HFFc6 (cell line): ENCODE measurements at regions not wholly inside any gene's neighbourhood (a gene's known extent, or its start where the extent isn't known, plus 50 kb on each side); places are given as distances from the start of the nearest gene placed in this dataset.
"Not testable (repeated sequence)": the region's sequence is repeated elsewhere in the genome, so short reads cannot be mapped to it uniquely, and the experiment has no call there.

ENCODE experiments used
- DNase-seq: peaks from one replicate; pipeline ENCODE4 v3.0.0-alpha.2; 2018
- H3K27ac Mint-ChIP-seq: 2 replicates; pipeline ENCODE4 v1.8.0; 2020; ENCODE audit warnings: mild to moderate bottlenecking, mixed read lengths
- H3K27me3 Mint-ChIP-seq: 2 replicates; pipeline ENCODE4 v1.8.0; 2021; ENCODE audit warnings: mild to moderate bottlenecking, moderate library complexity, mixed read lengths; ENCODE audit not compliant: insufficient read depth
- H3K36me3 Mint-ChIP-seq: 2 replicates; pipeline ENCODE4 v1.8.0; 2021; ENCODE audit warnings: low read depth, mixed read lengths
- H3K4me1 Mint-ChIP-seq: 2 replicates; pipeline ENCODE4 v1.8.0; 2020; ENCODE audit warnings: low read depth, mixed read lengths
- H3K4me3 Mint-ChIP-seq: 2 replicates; pipeline ENCODE4 v1.8.0; 2020; ENCODE audit warnings: mild to moderate bottlenecking, moderate library complexity, mixed read lengths
- H3K9me3 Mint-ChIP-seq: 2 replicates; pipeline ENCODE4 v1.8.0; 2020; ENCODE audit warnings: mild to moderate bottlenecking, mixed read lengths

DNA sequence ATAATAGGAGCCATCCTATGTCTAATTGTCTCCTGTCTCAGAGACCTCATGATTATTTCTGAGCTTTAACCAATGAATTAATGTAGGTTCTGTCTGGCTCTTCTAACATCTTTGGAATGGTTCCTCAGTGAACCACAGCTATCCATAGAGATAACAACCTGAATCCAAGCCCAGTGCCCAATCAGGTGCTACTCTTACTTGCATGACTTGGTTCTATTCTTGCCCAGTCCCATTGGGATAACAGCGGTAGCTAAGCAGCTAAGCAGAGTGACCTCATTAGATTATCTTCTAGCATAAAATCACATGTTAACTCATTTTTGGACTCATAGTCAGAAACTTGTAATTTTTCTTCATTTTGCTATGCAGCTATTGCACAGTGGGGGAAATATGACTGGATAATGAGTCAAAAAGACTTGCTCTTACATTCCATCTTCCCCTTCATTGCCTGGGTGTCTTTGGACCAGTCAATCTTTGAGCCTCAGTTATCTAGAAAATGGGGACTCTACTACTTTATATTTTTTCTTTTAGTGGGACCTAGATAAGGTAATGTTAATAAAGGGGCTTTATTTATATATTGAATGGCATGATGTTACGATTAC is 309.1 kb upstream of the NOTCH2NLA start:
- H3K9me3 Mint-ChIP-seq, H3K4me1 Mint-ChIP-seq, H3K27ac Mint-ChIP-seq, H3K27me3 Mint-ChIP-seq, H3K4me3 Mint-ChIP-seq, H3K36me3 Mint-ChIP-seq, DNase-seq: not testable (repeated sequence)

DNA sequence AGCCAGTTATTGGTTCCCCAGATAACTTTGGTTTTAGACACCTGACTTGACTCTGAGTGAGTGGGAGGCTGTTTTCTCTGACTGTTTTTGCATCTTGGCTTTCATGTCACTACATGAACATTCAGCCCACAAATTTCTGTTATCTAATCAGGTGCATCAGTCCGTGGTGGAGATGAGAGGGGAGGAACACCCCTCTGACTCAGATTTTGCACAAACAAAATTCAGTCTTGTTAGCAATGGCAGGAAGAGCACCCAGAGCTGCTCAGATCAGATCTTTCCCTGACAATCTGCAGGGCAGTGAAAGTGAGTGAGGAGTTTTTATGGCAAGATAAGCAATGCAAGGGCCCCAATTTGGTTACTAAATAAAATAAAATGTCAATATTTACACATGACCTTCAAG is 307.2 kb upstream of the NOTCH2NLA start:
- DNase-seq, H3K27me3 Mint-ChIP-seq, H3K4me1 Mint-ChIP-seq, H3K9me3 Mint-ChIP-seq, H3K36me3 Mint-ChIP-seq, H3K4me3 Mint-ChIP-seq, H3K27ac Mint-ChIP-seq: not testable (repeated sequence)

DNA sequence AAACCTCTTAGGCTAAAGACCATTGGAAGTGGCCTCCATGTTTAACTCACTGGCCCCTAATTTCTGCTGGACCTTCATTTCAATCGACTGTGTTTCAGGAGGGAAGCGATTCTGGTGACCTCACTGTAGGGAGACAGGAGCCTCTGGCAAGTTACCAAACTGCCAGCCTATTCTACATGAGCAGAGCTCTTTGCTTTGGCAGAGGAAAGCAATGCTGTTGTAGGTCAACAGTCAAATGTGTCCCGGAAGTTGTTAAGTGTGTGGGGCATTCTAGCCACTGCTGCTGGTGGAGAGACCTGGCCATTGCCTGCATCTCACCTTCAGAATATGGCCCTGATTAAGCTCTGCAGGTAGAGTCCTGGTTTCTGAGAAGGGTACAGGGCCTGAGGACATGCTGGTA is 306.8 kb upstream of the NOTCH2NLA start:
- H3K27me3 Mint-ChIP-seq, H3K36me3 Mint-ChIP-seq, H3K4me1 Mint-ChIP-seq, H3K9me3 Mint-ChIP-seq, H3K4me3 Mint-ChIP-seq, DNase-seq, H3K27ac Mint-ChIP-seq: not testable (repeated sequence)

DNA sequence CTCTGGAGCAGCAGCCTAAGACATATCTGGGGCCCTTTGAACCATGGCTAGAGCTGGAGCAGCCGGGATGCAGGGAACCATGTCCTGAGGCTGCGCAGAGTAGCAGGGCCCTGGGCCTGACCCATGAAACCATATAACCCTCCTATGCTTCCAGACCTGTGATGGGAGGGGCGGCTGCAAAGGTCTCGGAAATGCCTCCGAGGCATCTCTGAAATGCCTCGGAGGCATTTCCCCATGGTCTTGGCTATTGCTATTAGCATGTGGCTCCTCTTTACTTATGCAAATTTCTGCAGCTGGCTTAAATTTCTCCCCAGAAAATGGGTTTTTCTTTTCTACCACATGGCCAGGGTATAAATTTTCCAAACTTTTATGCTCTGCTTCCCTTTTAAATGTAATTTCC is 302.1 kb upstream of the NOTCH2NLA start:
- H3K9me3 Mint-ChIP-seq, DNase-seq, H3K4me1 Mint-ChIP-seq, H3K36me3 Mint-ChIP-seq, H3K27me3 Mint-ChIP-seq, H3K4me3 Mint-ChIP-seq, H3K27ac Mint-ChIP-seq: not testable (repeated sequence)

DNA sequence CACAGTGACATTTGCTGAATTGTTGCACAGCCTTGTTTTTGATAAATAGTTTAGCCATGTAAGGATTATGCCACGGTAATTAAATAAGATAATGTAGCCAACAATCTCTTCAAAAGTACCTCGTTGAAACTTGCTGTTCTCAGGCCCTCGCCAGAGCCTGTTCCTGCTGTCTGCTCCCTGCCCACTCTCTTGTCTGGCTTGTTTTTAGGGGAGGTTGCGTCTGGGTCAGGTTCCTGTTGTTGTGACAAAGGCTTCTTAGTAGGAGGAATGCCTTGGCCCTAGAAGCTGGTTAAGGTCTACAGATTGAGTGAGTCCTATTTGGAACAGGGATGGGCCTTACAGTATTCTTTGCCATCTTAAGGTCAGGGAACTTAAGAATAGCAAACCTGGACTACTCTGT is 294.0 kb upstream of the NOTCH2NLA start:
- H3K9me3 Mint-ChIP-seq, H3K27ac Mint-ChIP-seq, H3K27me3 Mint-ChIP-seq, DNase-seq, H3K4me1 Mint-ChIP-seq, H3K36me3 Mint-ChIP-seq, H3K4me3 Mint-ChIP-seq: not testable (repeated sequence)

DNA sequence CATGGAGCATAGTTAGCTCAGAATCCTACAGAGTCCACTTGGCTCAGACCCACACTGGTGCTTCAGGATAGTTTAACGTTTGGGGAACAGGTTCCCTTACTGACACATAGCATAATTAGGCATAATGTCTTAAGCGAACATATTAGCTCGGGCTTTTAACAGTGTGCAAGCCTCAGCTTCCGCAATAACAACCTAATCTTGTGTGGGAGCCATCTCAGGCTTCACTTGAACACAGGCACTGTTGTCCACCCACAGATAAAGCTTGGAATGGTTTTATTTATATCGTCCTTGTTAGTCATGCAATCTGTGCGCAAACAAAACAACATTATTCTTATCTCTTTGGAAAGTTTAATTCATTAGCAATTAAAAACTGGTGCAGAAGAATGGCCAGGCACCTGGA is 293.5 kb upstream of the NOTCH2NLA start:
- not testable (repeated sequence) for H3K27me3 Mint-ChIP-seq, H3K36me3 Mint-ChIP-seq, H3K4me1 Mint-ChIP-seq, H3K27ac Mint-ChIP-seq, H3K4me3 Mint-ChIP-seq, H3K9me3 Mint-ChIP-seq, DNase-seq

DNA sequence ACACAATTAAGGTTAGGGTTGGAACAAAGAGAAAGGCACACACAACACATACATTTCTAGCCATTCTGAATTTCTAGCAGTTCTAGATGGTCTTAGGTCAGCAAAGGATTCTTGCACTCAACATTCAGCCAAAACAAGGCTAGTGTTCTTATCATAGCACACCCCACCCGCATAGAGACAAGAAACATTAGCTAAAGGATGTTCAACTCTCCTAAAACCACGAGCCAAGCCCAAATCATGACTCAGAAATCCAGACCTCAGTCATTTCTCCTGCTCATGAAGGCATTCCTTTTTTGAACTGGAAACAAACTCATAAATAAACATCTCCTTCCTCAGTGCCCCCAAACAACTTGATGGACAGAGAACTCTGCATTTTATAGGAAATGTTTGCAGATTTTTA is 293.0 kb upstream of the NOTCH2NLA start:
- H3K36me3 Mint-ChIP-seq, DNase-seq, H3K4me3 Mint-ChIP-seq, H3K27me3 Mint-ChIP-seq, H3K27ac Mint-ChIP-seq, H3K4me1 Mint-ChIP-seq, H3K9me3 Mint-ChIP-seq: not testable (repeated sequence)

DNA sequence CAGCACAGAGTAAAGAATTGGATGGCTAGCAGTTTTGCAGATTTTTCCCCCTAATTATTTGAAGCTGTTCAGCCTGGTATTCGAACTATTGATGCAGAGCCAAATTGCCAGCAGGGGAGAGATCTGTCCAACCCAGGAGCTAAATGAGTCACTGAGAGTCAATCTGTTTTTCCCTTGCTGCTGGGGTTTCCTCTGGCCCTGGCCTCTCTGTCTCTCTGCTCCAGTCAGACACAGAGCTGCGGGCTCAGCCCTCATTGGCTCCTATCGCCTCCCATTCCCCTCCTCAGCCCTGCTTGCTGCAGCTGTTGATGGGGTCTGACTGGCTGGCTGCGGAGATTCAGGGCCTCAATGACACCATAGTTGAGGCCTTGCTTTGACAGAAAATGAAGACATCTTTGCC is 284.9 kb upstream of the NOTCH2NLA start:
- not testable (repeated sequence) for H3K27me3 Mint-ChIP-seq, DNase-seq, H3K9me3 Mint-ChIP-seq, H3K36me3 Mint-ChIP-seq, H3K4me1 Mint-ChIP-seq, H3K27ac Mint-ChIP-seq, H3K4me3 Mint-ChIP-seq

DNA sequence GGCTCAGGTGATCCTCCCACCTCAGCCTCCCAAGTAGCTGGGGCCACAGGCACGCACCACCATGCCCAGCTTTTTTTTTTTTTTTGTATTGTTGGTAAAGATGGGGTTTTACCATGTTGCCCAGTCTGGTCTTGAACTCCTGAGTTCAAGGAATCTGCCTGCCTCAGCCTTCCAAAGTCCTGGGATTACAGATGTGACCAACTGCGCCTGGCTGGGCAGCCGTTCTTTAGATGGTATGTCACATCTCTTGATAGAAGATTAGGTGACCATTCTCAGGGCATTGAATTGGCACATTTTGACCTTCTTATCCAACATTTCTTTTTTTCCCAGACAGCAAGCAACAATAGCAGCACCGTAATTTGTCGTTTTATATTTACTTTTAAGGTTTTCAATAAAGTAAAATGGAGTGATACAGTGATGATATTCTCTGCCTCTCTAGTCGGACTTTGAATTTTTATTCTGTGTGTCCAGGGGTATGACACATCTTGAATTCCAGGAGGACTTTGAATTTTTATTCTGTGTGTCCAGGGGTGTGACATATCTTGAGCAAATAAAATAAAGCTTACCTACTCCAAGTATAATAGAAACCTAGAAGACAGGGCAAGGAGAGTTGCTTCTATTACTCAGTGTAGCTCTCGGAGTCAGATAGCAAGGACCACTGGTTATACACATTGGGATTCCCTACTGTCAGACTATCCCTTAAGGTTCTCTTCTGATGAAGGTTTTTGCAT is 282.4 kb upstream of the NOTCH2NLA start:
- not testable (repeated sequence) for H3K4me1 Mint-ChIP-seq, H3K27ac Mint-ChIP-seq, H3K27me3 Mint-ChIP-seq, H3K36me3 Mint-ChIP-seq, H3K9me3 Mint-ChIP-seq, DNase-seq, H3K4me3 Mint-ChIP-seq

DNA sequence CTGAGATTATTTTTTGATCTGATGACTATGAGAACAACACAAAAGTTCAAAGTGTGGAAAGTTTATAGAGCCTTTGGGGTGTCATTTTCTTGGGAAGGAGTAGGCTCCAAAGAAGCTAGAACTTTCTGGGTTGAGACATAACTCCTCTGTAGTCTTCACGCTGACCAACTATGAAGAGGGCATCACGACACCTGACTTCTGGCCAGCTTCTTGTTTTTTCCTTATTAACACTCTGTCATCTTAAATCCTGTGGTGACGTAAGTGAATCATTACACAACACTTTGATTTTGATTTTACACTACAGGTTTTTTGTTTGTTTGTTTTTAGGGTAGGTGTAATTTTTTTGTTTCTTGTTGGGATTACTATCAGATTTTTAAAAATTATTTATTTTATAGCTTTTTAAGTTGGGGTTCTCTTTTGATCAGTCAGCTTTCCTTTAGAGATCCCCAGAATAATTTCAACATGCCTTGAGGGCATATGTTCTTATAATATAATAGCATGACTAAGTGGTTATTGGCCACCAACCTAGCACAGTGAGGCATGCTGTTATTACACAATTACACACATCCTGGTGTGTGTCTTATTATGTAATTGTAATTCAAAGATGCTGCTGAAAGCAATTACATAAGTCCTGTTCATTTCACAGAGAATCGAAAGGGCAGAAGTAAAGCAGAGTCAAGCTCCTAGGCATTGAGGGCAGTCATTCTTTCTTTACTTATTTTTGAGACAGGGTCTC is 281.6 kb upstream of the NOTCH2NLA start:
- H3K27ac Mint-ChIP-seq, H3K27me3 Mint-ChIP-seq, H3K9me3 Mint-ChIP-seq, DNase-seq, H3K4me1 Mint-ChIP-seq, H3K36me3 Mint-ChIP-seq, H3K4me3 Mint-ChIP-seq: not testable (repeated sequence)

DNA sequence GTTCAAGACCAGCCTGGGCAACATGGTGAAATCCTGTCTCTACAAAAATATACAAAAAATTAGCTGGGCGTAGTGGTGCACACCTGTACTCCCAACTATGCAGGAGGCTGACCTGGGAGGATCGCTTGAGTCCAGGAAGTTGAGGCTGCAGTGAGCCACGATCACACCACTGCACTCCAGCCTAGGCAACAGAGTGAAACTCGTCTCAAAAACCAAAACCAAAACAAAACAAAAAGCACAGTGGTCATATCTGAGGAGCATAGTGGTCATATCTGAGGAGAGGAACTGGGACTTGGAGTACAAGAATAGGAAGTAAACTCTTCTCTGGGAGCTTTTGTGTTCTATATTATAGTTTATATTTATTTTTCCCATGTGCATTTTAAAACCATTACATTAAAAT is 275.3 kb upstream of the NOTCH2NLA start:
- not testable (repeated sequence) for H3K27me3 Mint-ChIP-seq, H3K36me3 Mint-ChIP-seq, H3K4me3 Mint-ChIP-seq, H3K9me3 Mint-ChIP-seq, DNase-seq, H3K27ac Mint-ChIP-seq, H3K4me1 Mint-ChIP-seq

DNA sequence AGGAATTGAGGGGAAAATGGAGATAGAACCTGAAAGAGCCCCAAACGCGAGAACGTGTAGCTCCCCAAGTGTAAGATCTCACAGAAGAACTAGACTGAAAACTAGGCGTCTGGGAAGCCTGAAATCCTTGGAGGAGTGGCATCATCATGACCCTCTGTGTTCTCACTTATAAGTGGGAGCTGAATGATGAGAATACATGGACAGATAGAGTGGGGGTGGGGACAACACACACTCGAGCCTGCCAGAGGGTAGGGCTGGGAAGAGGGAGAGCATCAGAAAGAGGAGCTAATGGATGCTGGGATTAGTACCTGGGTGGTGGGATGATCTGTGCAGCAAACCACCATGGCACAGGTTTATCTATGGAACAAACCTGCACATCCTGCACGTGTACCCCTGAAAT is 258.7 kb upstream of the NOTCH2NLA start:
- not testable (repeated sequence) for DNase-seq, H3K27me3 Mint-ChIP-seq, H3K4me3 Mint-ChIP-seq, H3K27ac Mint-ChIP-seq, H3K4me1 Mint-ChIP-seq, H3K9me3 Mint-ChIP-seq, H3K36me3 Mint-ChIP-seq

DNA sequence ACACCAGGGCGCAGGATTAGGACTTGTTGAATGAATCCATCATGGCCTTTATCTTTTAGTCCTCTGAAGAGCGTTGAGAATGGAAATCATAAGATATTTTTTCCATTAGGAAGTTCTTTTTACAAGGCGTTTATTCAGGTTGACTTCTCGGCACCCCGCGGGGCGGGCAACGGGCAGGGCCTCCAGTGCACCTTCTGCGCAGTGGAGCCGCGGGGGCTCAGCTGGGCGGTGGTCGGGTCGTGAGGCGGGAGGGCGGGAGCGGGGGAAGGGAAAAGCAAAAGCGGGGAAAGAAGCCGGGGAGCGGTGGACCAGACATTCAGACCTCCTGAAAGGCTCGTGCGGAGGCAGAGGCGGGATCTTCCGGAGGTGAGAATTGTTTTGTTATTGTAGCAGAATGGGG is 258.3 kb upstream of the NOTCH2NLA start:
- not testable (repeated sequence) for H3K4me3 Mint-ChIP-seq, H3K9me3 Mint-ChIP-seq, H3K4me1 Mint-ChIP-seq, H3K36me3 Mint-ChIP-seq, DNase-seq, H3K27ac Mint-ChIP-seq, H3K27me3 Mint-ChIP-seq

DNA sequence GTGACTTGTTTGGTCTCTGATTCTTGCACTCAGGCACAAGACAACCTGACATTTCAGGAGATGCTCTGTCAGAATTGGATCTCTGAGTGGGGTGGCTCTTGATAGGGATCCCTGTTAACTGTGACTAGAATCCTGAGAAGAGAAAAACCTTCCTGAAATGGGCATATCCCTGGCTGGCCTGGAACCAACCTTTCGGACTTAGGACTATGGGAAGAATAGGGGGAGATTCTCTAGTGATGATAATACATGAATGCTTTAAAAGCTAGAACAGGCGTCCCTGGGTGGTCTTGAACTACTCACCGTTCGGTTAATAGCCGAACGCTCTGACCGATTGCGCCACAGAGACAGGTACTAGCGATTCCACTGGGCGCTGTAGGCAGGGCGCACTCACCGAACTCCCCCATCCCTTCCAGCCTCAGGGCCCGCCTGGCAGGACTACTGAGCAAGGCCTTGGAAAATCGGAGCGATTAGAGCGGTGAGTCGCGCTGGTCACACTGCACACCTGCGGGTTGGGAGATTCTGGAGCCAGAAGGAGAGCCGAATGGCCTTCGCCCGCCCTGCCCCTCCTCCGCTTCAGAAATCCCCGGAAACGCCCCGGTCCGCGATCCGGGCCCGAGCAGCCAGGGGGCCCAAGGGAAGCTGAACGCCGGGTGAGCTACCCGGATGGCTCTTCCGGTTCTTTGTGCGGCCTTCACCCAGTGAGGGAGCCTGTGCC is 257.6 kb upstream of the NOTCH2NLA start:
- not testable (repeated sequence) for H3K4me1 Mint-ChIP-seq, H3K9me3 Mint-ChIP-seq, DNase-seq, H3K27me3 Mint-ChIP-seq, H3K36me3 Mint-ChIP-seq, H3K4me3 Mint-ChIP-seq, H3K27ac Mint-ChIP-seq
